OCI-LY1 (cell line): ENCODE measurements at regions not wholly inside any gene's neighbourhood (a gene's known extent, or its start where the extent isn't known, plus 50 kb on each side); places are given as distances from the start of the nearest gene placed in this dataset.

Experiments used
- H2AFZ ChIP-seq: fragments of 200-600 bp; sonication (generic), shearing (Covaris generic); 2 replicates; pipeline ENCODE4 v1.6.0; 2014; ENCODE audit warnings: antibody characterized with exemption, mild to moderate bottlenecking, low read length
- H3F3A ChIP-seq: fragments of 200-600 bp; sonication (generic), shearing (Covaris generic); 2 replicates; pipeline ENCODE4 v1.6.0; 2014; ENCODE audit warnings: mild to moderate bottlenecking, antibody characterized with exemption, low read length, moderate library complexity; ENCODE audit not compliant: insufficient read depth
- H3K27ac ChIP-seq: fragments of 200-600 bp; sonication (generic); 2 replicates; pipeline ENCODE4 v1.5.1; 2014; ENCODE audit warnings: low read length, mixed run types, mild to moderate bottlenecking, low read depth; ENCODE audit not compliant: poor library complexity, severe bottlenecking
- H3K27me3 ChIP-seq: fragments of 200-600 bp; sonication (generic); 2 replicates; pipeline ENCODE4 v1.6.0; 2014; ENCODE audit warnings: antibody characterized with exemption, mild to moderate bottlenecking, low read length, moderate library complexity; ENCODE audit not compliant: insufficient read depth
- H3K36me3 ChIP-seq: fragments of 200-600 bp; sonication (generic); 2 replicates; pipeline ENCODE4 v1.6.1; 2014; ENCODE audit warnings: mild to moderate bottlenecking, antibody characterized with exemption, low read length, moderate library complexity, mixed read lengths; ENCODE audit not compliant: insufficient read depth
- H3K4me1 ChIP-seq: fragments of 200-600 bp; sonication (generic); 2 replicates; pipeline ENCODE4 v1.5.1; 2014; ENCODE audit warnings: mild to moderate bottlenecking, low read length, moderate library complexity; ENCODE audit not compliant: insufficient read depth, severe bottlenecking
- H3K4me2 ChIP-seq: fragments of 200-600 bp; sonication (generic), shearing (Covaris generic); 2 replicates; pipeline ENCODE4 v1.6.1; 2014; ENCODE audit warnings: low read length
- H3K4me3 ChIP-seq: fragments of 200-600 bp; sonication (generic); 2 replicates; pipeline ENCODE4 v1.5.1; 2014; ENCODE audit warnings: low read length, low read depth, mild to moderate bottlenecking, mixed read lengths; ENCODE audit not compliant: poor library complexity, severe bottlenecking
- H3K79me2 ChIP-seq: fragments of 200-600 bp; shearing (Covaris generic); 2 replicates; pipeline ENCODE4 v1.6.1; 2016; ENCODE audit warnings: mixed run types, low read length, mixed read lengths; ENCODE audit not compliant: insufficient read depth
- H3K9ac ChIP-seq: fragments of 200-600 bp; sonication (generic), shearing (Covaris generic); 2 replicates; pipeline ENCODE4 v1.6.1; 2014; ENCODE audit warnings: mild to moderate bottlenecking, low read length, mixed read lengths
- H3K9me2 ChIP-seq: fragments of 200-600 bp; sonication (generic), shearing (Covaris generic); 2 replicates; pipeline ENCODE4 v1.6.1; 2014; ENCODE audit warnings: low read depth, mild to moderate bottlenecking, low read length, mixed read lengths
- H3K9me3 ChIP-seq: fragments of 200-600 bp; shearing (Covaris generic); 2 replicates; pipeline ENCODE4 v1.6.1; 2014; ENCODE audit warnings: low read length, mixed read lengths
- H4K20me1 ChIP-seq: fragments of 200-600 bp; sonication (generic), shearing (Covaris generic); 2 replicates; pipeline ENCODE4 v1.6.0; 2016; ENCODE audit warnings: mild to moderate bottlenecking, low read length; ENCODE audit not compliant: insufficient read depth
- CTCF ChIP-seq: fragments of 200-600 bp; sonication (generic), shearing (Covaris generic); IDR thresholded peaks from 2 replicates; pipeline ENCODE4 v1.5.1; 2017; ENCODE audit warnings: mild to moderate bottlenecking, antibody characterized with exemption, low read length, moderate library complexity, mixed read lengths
- EZH2 ChIP-seq: fragments of 200-600 bp; sonication (generic), shearing (Covaris generic); IDR thresholded peaks from 2 replicates; pipeline ENCODE4 v1.8.0; 2017; ENCODE audit warnings: borderline replicate concordance, mixed run types, mild to moderate bottlenecking, antibody characterized with exemption, low read length, moderate library complexity, mixed read lengths

GRCh38 chr3:116512281-116512680 lies 67.0 kb upstream of the LSAMP start:
- Histone ChIP-seq H3K4me1 (no peaks in the 10 kb centered on the region), H3K27me3 (no peaks in the 10 kb centered on the region), H3K4me3 (no peak overlapping the region), H3K36me3 (no peaks in the 10 kb centered on the region), H3K4me2 (no peak overlapping the region), H3K9me2 (no peaks in the 10 kb centered on the region), H3K9me3 (no peaks in the 10 kb centered on the region), H3K27ac (no peak overlapping the region), H4K20me1 (no peaks in the 10 kb centered on the region), H3K79me2 (no peaks in the 10 kb centered on the region), H3K9ac (no peak overlapping the region), H3F3A (no peaks in the 10 kb centered on the region), H2AFZ (no peak overlapping the region)
- TF ChIP-seq EZH2, result no peak
- TF ChIP-seq CTCF, result no peak

- TF ChIP-seq CTCF (no peak), EZH2 (no peak)
- H3K27ac ChIP-seq, result no peak overlapping the region
- no peaks in the 10 kb centered on the region for H3K4me1 ChIP-seq
- H3K9me2 ChIP-seq, result no peaks in the 10 kb centered on the region
- no peaks in the 10 kb centered on the region for H3K27me3 ChIP-seq
- H3K4me3 ChIP-seq, result no peak overlapping the region
- no peak overlapping the region for H3K9ac ChIP-seq
- no peaks in the 10 kb centered on the region for H4K20me1 ChIP-seq
- no peak overlapping the region for H3K4me2 ChIP-seq
- H2AFZ ChIP-seq, result no peak overlapping the region
- H3K9me3 ChIP-seq, result no peaks in the 10 kb centered on the region
- H3F3A ChIP-seq, result no peaks in the 10 kb centered on the region
- H3K36me3 ChIP-seq, result no peaks in the 10 kb centered on the region
- H3K79me2 ChIP-seq, result no peaks in the 10 kb centered on the region
Observed at GRCh38 chr3:116512931-116513330, 67.6 kb upstream of the LSAMP start.

GRCh38 chr3:116515973-116516372 lies 70.7 kb upstream of the LSAMP start:
- Histone ChIP-seq H3K9ac (no peak overlapping the region), H3K9me2 (no peaks in the 10 kb centered on the region), H3K4me2 (no peak overlapping the region), H3K9me3 (no peaks in the 10 kb centered on the region), H3K27me3 (no peaks in the 10 kb centered on the region), H3K4me3 (no peak overlapping the region), H3F3A (no peaks in the 10 kb centered on the region), H4K20me1 (no peaks in the 10 kb centered on the region), H3K79me2 (no peaks in the 10 kb centered on the region), H3K36me3 (no peaks in the 10 kb centered on the region), H3K27ac (no peak overlapping the region), H2AFZ (no peak overlapping the region), H3K4me1 (no peaks in the 10 kb centered on the region)
- no peak for TF ChIP-seq EZH2
- TF ChIP-seq CTCF, result no peak
